HEK293T (cell line): ENCODE measurements at regions not wholly inside any gene's neighbourhood (a gene's known extent, or its start where the extent isn't known, plus 50 kb on each side); places are given as distances from the start of the nearest gene placed in this dataset.

Source experiments
- BHLHE40 ChIP-seq: fragments of 450-650 bp; IDR thresholded peaks from 2 replicates; pipeline ENCODE4 v1.6.1; 2016; ENCODE audit warnings: mild to moderate bottlenecking, moderate library complexity, borderline replicate concordance
- CTBP1 ChIP-seq: fragments of 450-650 bp; IDR thresholded peaks from 2 replicates; pipeline ENCODE4 v1.6.1; 2016; ENCODE audit warnings: borderline replicate concordance
- ELF4 ChIP-seq: fragments of 450-650 bp; IDR thresholded peaks from 2 replicates; pipeline ENCODE4 v1.6.1; 2017; ENCODE audit warnings: antibody characterized with exemption
- FOXA1 ChIP-seq: fragments of 450-650 bp; IDR thresholded peaks from 2 replicates; pipeline ENCODE4 v1.6.1; 2016; ENCODE audit warnings: mild to moderate bottlenecking
- FOXK2 ChIP-seq: fragments of 450-650 bp; IDR thresholded peaks from 2 replicates; pipeline ENCODE4 v1.6.1; 2016; ENCODE audit warnings: mild to moderate bottlenecking
- FOXM1 ChIP-seq: fragments of 450-650 bp; IDR thresholded peaks from 2 replicates; pipeline ENCODE4 v1.6.1; 2017; ENCODE audit warnings: mild to moderate bottlenecking, borderline replicate concordance
- L3MBTL2 ChIP-seq: fragments of 450-650 bp; conservative IDR thresholded peaks from 2 replicates; pipeline ENCODE4 v1.6.1; 2016; ENCODE audit warnings: mild to moderate bottlenecking
- SP1 ChIP-seq: fragments of 450-650 bp; IDR thresholded peaks from 2 replicates; pipeline ENCODE4 v1.6.1; 2017
- SUZ12 ChIP-seq: fragments of 450-650 bp; IDR thresholded peaks from 2 replicates; pipeline ENCODE4 v1.6.1; 2016; ENCODE audit warnings: mild to moderate bottlenecking
- TARDBP ChIP-seq: fragments of 450-650 bp; IDR thresholded peaks from 2 replicates; pipeline ENCODE4 v1.6.1; 2016
- TF ChIP-seq, protein P1 (sequence below): fragments of 450-650 bp; IDR thresholded peaks from 2 replicates; pipeline ENCODE4 v1.6.1; 2016

- TF ChIP-seq TARDBP (no peak), CTBP1 (no peak), FOXM1 (no peak), SP1 (no peak), L3MBTL2 (no peak), SUZ12 (no peak), BHLHE40 (no peak), FOXK2 (no peak), ELF4 (no peak), FOXA1 (no peak)
- TF ChIP-seq, protein P1, sequence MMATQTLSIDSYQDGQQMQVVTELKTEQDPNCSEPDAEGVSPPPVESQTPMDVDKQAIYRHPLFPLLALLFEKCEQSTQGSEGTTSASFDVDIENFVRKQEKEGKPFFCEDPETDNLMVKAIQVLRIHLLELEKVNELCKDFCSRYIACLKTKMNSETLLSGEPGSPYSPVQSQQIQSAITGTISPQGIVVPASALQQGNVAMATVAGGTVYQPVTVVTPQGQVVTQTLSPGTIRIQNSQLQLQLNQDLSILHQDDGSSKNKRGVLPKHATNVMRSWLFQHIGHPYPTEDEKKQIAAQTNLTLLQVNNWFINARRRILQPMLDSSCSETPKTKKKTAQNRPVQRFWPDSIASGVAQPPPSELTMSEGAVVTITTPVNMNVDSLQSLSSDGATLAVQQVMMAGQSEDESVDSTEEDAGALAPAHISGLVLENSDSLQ: no peak
These were observed 776.5 kb downstream of the DHX35 start for GRCh38 chr20:39738651-39739050.
